ENCODE measurements at regions not wholly inside any gene's neighbourhood (a gene's known extent, or its start where the extent isn't known, plus 50 kb on each side); places are given as distances from the start of the nearest gene placed in this dataset.
"Not testable (repeated sequence)": the region's sequence is repeated elsewhere in the genome, so short reads cannot be mapped to it uniquely, and the experiment has no call there.

DNA sequence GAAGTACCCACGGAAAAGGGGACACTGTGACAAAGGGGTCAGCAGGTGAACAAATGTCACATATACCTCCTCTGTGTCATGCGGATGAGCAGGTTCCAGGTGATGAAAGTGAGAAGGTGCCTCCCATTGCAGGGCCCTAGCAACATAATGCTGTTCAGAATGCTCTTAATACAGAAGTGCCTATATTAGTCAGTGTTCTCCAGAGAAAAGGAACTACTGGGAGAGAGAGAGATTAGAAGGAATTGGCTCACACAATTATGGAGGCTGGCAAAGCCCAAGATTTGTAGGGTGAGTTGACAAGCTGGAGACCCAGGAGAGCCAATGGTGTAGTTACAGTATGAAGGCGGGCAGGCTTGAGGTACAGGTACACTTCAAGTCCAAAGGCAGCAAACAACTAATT, 98.1 kb upstream of the CDC42EP3 start:
- no peak for DNase-seq
- intact Hi-C loops (cut with DNase I) = no loop called here
- H3K9me3 ChIP-seq = no peaks in the 10 kb centered on the region
- H3K27me3 ChIP-seq = no peaks in the 10 kb centered on the region
- H3K4me1 ChIP-seq (ENCODE audit: insufficient read depth) = peaks cover 13% of the 10 kb centered on the region
- H3K36me3 ChIP-seq = no peaks in the 10 kb centered on the region
- WGBS, 3 donors = 87 to 88% (median 88%) methylated on average over 3 of the region's 3 CpGs
- H3K27ac ChIP-seq = no peak overlapping the region
- TF ChIP-seq, protein P1, sequence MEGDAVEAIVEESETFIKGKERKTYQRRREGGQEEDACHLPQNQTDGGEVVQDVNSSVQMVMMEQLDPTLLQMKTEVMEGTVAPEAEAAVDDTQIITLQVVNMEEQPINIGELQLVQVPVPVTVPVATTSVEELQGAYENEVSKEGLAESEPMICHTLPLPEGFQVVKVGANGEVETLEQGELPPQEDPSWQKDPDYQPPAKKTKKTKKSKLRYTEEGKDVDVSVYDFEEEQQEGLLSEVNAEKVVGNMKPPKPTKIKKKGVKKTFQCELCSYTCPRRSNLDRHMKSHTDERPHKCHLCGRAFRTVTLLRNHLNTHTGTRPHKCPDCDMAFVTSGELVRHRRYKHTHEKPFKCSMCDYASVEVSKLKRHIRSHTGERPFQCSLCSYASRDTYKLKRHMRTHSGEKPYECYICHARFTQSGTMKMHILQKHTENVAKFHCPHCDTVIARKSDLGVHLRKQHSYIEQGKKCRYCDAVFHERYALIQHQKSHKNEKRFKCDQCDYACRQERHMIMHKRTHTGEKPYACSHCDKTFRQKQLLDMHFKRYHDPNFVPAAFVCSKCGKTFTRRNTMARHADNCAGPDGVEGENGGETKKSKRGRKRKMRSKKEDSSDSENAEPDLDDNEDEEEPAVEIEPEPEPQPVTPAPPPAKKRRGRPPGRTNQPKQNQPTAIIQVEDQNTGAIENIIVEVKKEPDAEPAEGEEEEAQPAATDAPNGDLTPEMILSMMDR (IDR thresholded peaks at IDR 0.05) = no peak
- no peak for TF ChIP-seq EP300 (IDR thresholded peaks at IDR 0.05)
- no peak overlapping the region for H3K4me3 ChIP-seq

DNA sequence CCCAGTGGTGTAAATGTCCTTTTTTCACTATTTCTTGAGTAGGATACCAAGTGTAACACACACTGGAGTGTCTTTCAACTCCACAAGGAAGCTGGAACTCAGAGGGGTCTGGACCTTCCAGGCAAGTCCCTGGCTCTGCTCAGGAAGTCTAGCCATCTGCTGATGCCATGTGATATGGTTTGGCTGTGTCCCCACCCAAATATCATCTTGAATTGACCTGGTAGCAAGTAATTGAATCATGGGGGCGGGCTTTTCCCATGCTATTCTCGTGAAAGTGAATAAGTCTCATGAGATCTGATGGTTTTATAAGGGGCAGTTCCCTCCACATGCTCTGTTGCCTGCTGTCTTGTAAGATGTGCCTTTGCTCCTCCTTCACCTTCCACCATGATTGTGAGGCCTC, 99.4 kb upstream of the CDC42EP3 start:
- H3K27ac ChIP-seq = no peak overlapping the region
- no peaks in the 10 kb centered on the region for H3K27me3 ChIP-seq
- TF ChIP-seq, protein P1 (IDR thresholded peaks at IDR 0.05) = no peak
- TF ChIP-seq EP300 (IDR thresholded peaks at IDR 0.05) (no peak), POLR2A (IDR thresholded peaks at IDR 0.05) (no peak)
- DNase-seq = no peak
- 64 to 98% (median 88%) methylated on average over 2 of the region's 2 CpGs for WGBS, 3 donors
- no peaks in the 10 kb centered on the region for H3K9me3 ChIP-seq
- H3K4me3 ChIP-seq = no peak overlapping the region
- H3K36me3 ChIP-seq = no peaks in the 10 kb centered on the region
- peaks cover 16% of the 10 kb centered on the region for H3K4me1 ChIP-seq (ENCODE audit: insufficient read depth)
- intact Hi-C loops (cut with DNase I) = no loop called here

DNA sequence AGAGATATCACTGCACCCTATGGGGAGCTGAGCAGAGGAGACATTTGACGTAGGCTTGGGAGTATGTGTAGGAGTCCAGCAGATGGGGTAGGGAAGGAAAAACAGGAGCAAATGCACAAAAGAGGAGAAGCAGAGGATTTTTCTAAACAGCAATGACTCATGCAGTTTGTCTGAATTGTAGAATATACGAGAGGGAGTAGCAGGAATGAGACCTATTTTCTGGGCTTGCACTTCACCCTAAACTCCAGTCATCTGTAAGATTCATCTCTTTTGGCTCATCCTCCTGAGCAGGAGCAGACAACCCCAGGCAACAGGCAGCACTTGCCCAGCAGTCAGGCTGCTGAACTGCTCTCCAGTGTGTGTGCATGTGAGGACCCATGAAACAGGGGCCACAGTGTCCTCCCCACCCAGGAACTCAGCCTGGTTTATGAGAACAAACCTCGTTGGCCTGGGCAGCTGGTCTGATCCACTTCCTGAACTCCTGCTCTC, 100.2 kb upstream of the CDC42EP3 start:
- TF ChIP-seq POLR2A (IDR thresholded peaks at IDR 0.05) (no peak), EP300 (IDR thresholded peaks at IDR 0.05) (no peak)
- TF ChIP-seq, protein P1 (IDR thresholded peaks at IDR 0.05) = no peak
- H3K9me3 ChIP-seq = no peaks in the 10 kb centered on the region
- H3K4me3 ChIP-seq = no peak overlapping the region
- WGBS, 3 donors = 29 to 43% (median 34%) methylated on average over 3 of the region's 3 CpGs
- no peaks in the 10 kb centered on the region for H3K27me3 ChIP-seq
- no peak overlapping the region for H3K27ac ChIP-seq
- no peaks in the 10 kb centered on the region for H3K36me3 ChIP-seq
- intact Hi-C loops (cut with DNase I) = no loop called here
- H3K4me1 ChIP-seq (ENCODE audit: insufficient read depth) = peaks cover 18% of the 10 kb centered on the region
- no peak for DNase-seq

DNA sequence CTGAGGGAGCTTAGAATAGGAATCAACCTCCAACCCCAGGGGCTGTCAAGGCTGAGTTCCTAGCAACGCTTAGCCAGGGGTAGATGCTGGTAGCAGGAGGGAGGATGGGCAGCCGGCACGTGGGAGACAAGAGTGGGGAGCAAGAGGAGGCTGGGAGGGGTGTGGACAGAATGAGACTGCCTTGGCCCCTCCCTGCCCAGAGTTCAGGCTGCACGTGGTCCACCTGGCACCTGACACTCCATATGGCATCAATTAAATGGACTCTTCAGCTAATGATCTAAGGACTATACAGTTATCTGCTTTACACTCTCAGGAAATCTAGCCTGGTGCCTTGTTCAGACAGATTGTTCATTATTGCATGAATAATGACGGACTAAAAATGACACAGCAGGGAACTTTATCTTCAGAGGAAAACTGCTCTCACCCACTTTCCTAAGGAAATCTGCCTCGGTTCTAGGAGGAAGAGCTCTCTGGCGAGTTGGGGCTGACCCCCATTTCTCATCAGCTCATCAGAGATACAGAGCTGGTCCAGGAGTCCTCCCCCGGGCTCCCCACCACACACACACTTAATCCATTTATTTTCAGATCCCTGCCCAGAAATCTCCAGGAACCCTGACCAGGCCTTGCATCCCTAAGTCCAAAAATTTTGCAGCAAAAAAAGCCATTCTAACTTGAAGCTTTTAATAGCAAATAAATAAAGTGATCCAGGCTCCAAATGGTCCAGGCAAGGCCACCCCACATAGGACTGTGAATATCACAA, 102.1 kb upstream of the CDC42EP3 start:
- no peak for DNase-seq
- H3K9me3 ChIP-seq = no peaks in the 10 kb centered on the region
- H3K4me3 ChIP-seq = no peak overlapping the region
- WGBS, 3 donors = 56 to 69% (median 67%) methylated on average over 8 of the region's 8 CpGs
- TF ChIP-seq EP300 (IDR thresholded peaks at IDR 0.05) = no peak
- TF ChIP-seq, protein P1 (IDR thresholded peaks at IDR 0.05) = no peak
- TF ChIP-seq POLR2A (IDR thresholded peaks at IDR 0.05) = no peak
- no peaks in the 10 kb centered on the region for H3K27me3 ChIP-seq
- peaks cover 15% of the 10 kb centered on the region for H3K4me1 ChIP-seq (ENCODE audit: insufficient read depth)
- intact Hi-C loops (cut with DNase I) = no loop called here
- H3K36me3 ChIP-seq = no peaks in the 10 kb centered on the region
- H3K27ac ChIP-seq = no peak overlapping the region

DNA sequence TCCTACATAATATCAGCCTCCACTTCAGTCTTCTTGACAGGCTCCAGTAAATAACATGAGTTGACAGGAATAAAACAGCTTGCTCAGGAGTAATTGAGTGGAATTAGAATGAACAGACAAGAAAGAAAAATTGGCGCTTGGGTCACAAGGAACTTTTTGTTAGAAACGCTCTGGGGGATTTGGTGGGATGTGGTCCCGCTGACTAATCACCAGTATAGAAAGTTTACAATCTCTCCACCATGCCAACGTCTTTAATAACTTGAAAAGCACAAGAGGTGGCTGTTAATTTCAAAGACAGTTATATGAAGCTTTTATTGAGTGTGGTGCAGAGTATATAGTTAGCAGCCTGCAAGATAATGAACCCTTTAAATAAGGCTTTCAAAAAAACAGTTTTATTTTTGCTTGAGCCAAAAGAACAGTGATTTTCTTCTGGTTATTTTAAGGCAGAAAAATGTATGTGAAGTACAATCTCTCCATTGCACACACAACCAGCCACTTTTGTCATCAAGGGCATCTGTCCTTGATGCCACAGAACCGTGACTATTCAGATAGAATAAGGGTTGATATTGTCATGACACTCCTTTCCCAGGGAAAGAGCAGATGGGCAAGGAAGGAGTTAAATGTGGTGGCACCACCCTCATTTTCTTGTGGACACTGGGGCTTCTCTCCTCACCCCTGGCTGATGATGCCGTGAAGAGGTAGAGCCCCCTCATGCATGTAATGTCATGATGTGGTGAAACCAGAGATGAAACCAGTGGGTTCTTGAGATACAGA, 102.9 kb upstream of the CDC42EP3 start:
- DNase-seq; H3K4me1 ChIP-seq (ENCODE audit: insufficient read depth); H3K27me3 ChIP-seq; H3K36me3 ChIP-seq; intact Hi-C loops (cut with DNase I); H3K9me3 ChIP-seq; H3K4me3 ChIP-seq; H3K27ac ChIP-seq: not testable (repeated sequence)
- WGBS, 3 donors = 88 to 93% (median 93%) methylated on average over 6 of the region's 6 CpGs

All from ovary (tissue), 7 donors.